ENCODE measurements at regions not wholly inside any gene's neighbourhood (a gene's known extent, or its start where the extent isn't known, plus 50 kb on each side); places are given as distances from the start of the nearest gene placed in this dataset.

- no peak for TF ChIP-seq CTCF (IDR thresholded peaks at IDR 0.05)
- no peak for TF ChIP-seq POLR2AphosphoS5 (IDR thresholded peaks at IDR 0.05)
- TF ChIP-seq EP300 (IDR thresholded peaks at IDR 0.05) = no peak
- TF ChIP-seq POLR2A (IDR thresholded peaks at IDR 0.05) = no peak
These were observed 736.5 kb downstream of the EPHA4 start for GRCh38 chr2:220835583-220835982.
